ENCODE measurements at regions not wholly inside any gene's neighbourhood (a gene's known extent, or its start where the extent isn't known, plus 50 kb on each side); places are given as distances from the start of the nearest gene placed in this dataset.

DNA sequence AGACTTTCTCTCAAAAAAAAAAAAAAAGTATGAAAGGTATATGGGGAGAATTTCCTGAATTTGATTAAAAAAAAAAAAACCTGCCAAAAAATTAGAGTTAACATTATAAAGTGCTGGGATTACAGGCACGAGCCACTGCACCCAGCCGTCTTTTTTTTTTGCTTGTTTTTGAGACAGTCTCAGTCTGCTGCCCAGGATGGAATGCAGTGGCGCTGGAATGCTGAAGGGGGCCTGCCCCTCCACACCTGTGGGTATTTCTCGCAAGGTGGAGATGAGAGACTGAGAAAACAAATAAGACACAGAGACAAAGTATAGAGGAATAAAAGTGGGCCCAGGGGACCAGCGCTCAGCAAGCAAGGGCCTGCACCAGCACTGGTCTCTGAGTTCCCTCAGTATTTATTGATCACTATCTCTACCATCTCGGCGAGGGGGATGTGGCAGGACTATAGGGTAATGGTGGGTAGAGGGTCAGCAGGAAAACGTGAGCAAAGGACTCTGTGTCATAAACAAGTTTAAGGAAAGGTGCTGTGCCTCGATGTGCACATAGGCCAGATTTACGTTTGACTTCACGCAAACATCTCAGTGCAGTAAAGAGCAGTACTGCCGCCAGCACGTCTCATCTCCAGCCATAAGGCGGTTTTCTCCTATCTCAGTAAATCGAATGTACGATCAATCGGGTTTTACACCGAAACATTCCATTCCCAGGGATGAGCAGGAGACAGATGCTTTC is 117.2 kb downstream of the GOSR1 start:
- Histone ChIP-seq H3K9ac (ENCODE audit: low read length) (no peak overlapping the region), H3K4me2 (ENCODE audit: low read length) (no peak overlapping the region), H3K79me2 (ENCODE audit: insufficient read depth, low read length) (no peaks in the 10 kb centered on the region), H3K27ac (ENCODE audit: low read depth, low read length) (no peak overlapping the region), H3K4me3 (replicated peaks in 1 of 2; ENCODE audit: low read depth in 1 of 2, low read length in 2 of 2) (no peak overlapping the region), H4K20me1 (ENCODE audit: insufficient read depth) (no peaks in the 10 kb centered on the region), H3K9me3 (ENCODE audit: control insufficient read depth in 1 of 2, insufficient read depth in 1 of 2, low read depth in 1 of 2, low read length in 2 of 2) (no peaks in the 10 kb centered on the region), H3K27me3 (ENCODE audit: insufficient read depth, low read length) (no peaks in the 10 kb centered on the region), H3K36me3 (ENCODE audit: control insufficient read depth in 1 of 2, insufficient read depth in 2 of 2, low read length in 2 of 2) (no peaks in the 10 kb centered on the region), H2AFZ (ENCODE audit: low read depth, low read length, poor library complexity, severe bottlenecking) (no peak overlapping the region), H3K9me2 (ENCODE audit: insufficient read depth) (no peaks in the 10 kb centered on the region), H3K4me1 (ENCODE audit: control insufficient read depth in 1 of 2, insufficient read depth in 2 of 2, low read length in 2 of 2) (peaks cover 6% of the 10 kb centered on the region in 2 experiments)
- BruUV-seq (replicated peaks), result no TSS peak
- TF ChIP-seq POLR2AphosphoS5 (IDR thresholded peaks at IDR 0.05; ENCODE audit: low read depth, low read length) (no peak), POLR2A (IDR thresholded peaks at IDR 0.05; ENCODE audit: borderline replicate concordance, extremely low read depth, insufficient read depth, insufficient read length) (no peak)
- CTCF ChIA-PET, result no interaction called here
- POLR2A ChIA-PET, result no interaction called here
- DNase-seq (ENCODE audit: low read depth, low spot score), result no peak
- ATAC-seq, result no peak
- intact Hi-C loops (cut with micrococcal nuclease), result no loop called here
- RAD21 ChIA-PET (ENCODE audit: low non-redundant PET in 1 of 2, low total read pairs in 2 of 2, uncharacterized antibody in 2 of 2, unreplicated experiment in 2 of 2), result no interaction called here

DNA sequence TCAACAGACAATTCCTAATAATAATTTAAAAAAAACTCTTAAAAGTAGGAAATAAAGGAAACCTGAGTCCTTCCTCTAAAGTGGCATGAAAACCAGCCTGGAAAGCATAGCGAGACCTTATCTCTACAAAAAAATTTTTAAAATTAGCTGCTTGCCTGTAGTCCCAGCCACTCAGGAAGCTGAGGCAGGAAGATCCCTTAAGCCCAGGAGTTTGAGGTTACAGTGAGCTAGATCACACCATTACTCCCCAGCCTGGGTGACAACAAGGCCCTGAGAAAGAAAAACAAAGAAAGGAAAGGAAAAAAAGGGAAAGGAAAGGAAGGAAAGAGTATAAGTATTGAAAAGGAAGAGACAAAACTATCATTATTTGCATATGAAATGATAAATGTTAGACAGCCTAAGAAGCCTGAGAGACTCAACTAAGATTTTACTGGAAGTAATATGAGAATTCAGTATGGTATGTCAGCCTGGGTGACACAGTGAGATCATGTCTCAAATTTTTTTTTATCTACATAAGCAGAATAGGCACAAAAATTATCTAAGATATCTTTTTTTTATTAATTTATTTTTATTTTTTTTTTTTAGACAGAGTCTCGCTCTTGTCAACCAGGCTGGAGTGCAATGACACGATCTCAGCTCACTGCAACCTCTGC is 113.0 kb downstream of the GOSR1 start:
- no peak overlapping the region for H3K27ac ChIP-seq (ENCODE audit: low read depth, low read length)
- H3K4me2 ChIP-seq (ENCODE audit: low read length), result no peak overlapping the region
- H3K4me1 ChIP-seq (ENCODE audit: control insufficient read depth in 1 of 2, insufficient read depth in 2 of 2, low read length in 2 of 2), result peaks cover 0 to 8% of the 10 kb centered on the region in 2 experiments; a peak in 2 of 4 replicates
- RAD21 ChIA-PET (ENCODE audit: low non-redundant PET in 1 of 2, low total read pairs in 2 of 2, uncharacterized antibody in 2 of 2, unreplicated experiment in 2 of 2), result no interaction called here
- no peaks in the 10 kb centered on the region for H3K27me3 ChIP-seq (ENCODE audit: insufficient read depth, low read length)
- no peak overlapping the region for H3K4me3 ChIP-seq (replicated peaks in 1 of 2; ENCODE audit: low read depth in 1 of 2, low read length in 2 of 2)
- no peaks in the 10 kb centered on the region for H3K79me2 ChIP-seq (ENCODE audit: insufficient read depth, low read length)
- no peaks in the 10 kb centered on the region for H4K20me1 ChIP-seq (ENCODE audit: insufficient read depth)
- no peaks in the 10 kb centered on the region for H3K9me2 ChIP-seq (ENCODE audit: insufficient read depth)
- BruUV-seq (replicated peaks), result no TSS peak
- no peak for ATAC-seq
- no peak for DNase-seq (ENCODE audit: low read depth, low spot score)
- no peak overlapping the region for H2AFZ ChIP-seq (ENCODE audit: low read depth, low read length, poor library complexity, severe bottlenecking)
- no peaks in the 10 kb centered on the region for H3K9me3 ChIP-seq (ENCODE audit: control insufficient read depth in 1 of 2, insufficient read depth in 1 of 2, low read depth in 1 of 2, low read length in 2 of 2)
- no peaks in the 10 kb centered on the region for H3K36me3 ChIP-seq (ENCODE audit: control insufficient read depth in 1 of 2, insufficient read depth in 2 of 2, low read length in 2 of 2)
- no peak overlapping the region for H3K9ac ChIP-seq (ENCODE audit: low read length)
- POLR2A ChIA-PET, result no interaction called here
- CTCF ChIA-PET, result no interaction called here
- intact Hi-C loops (cut with micrococcal nuclease), result no loop called here
- TF ChIP-seq SP1 (IDR thresholded peaks at IDR 0.05; ENCODE audit: low read depth) (no peak), TCF7L2 (IDR thresholded peaks at IDR 0.05; ENCODE audit: borderline replicate concordance, extremely low read depth, insufficient read depth, insufficient read length) (no peak), JUND (IDR thresholded peaks at IDR 0.05) (no peak), EGR1 (IDR thresholded peaks at IDR 0.05; ENCODE audit: low read depth) (no peak), POLR2AphosphoS5 (IDR thresholded peaks at IDR 0.05; ENCODE audit: low read depth, low read length) (no peak), SIN3A (IDR thresholded peaks at IDR 0.05; ENCODE audit: low read depth) (no peak), CEBPB (IDR thresholded peaks at IDR 0.05; ENCODE audit: low read depth) (no peak), ELF1 (IDR thresholded peaks at IDR 0.05; ENCODE audit: borderline replicate concordance, low read depth) (no peak), CBX3 (IDR thresholded peaks at IDR 0.05; ENCODE audit: low read depth) (no peak), RAD21 (IDR thresholded peaks at IDR 0.05; ENCODE audit: low read depth) (no peak)
- TF ChIP-seq, protein P1, sequence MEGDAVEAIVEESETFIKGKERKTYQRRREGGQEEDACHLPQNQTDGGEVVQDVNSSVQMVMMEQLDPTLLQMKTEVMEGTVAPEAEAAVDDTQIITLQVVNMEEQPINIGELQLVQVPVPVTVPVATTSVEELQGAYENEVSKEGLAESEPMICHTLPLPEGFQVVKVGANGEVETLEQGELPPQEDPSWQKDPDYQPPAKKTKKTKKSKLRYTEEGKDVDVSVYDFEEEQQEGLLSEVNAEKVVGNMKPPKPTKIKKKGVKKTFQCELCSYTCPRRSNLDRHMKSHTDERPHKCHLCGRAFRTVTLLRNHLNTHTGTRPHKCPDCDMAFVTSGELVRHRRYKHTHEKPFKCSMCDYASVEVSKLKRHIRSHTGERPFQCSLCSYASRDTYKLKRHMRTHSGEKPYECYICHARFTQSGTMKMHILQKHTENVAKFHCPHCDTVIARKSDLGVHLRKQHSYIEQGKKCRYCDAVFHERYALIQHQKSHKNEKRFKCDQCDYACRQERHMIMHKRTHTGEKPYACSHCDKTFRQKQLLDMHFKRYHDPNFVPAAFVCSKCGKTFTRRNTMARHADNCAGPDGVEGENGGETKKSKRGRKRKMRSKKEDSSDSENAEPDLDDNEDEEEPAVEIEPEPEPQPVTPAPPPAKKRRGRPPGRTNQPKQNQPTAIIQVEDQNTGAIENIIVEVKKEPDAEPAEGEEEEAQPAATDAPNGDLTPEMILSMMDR (IDR thresholded peaks at IDR 0.05 in 2 of 3, conservative IDR thresholded peaks at IDR 0.05 in 1 of 3; ENCODE audit: borderline replicate concordance in 1 of 3, insufficient read depth in 1 of 3, low read depth in 2 of 3, low read length in 2 of 3), result no peak
- TF ChIP-seq, protein P2, sequence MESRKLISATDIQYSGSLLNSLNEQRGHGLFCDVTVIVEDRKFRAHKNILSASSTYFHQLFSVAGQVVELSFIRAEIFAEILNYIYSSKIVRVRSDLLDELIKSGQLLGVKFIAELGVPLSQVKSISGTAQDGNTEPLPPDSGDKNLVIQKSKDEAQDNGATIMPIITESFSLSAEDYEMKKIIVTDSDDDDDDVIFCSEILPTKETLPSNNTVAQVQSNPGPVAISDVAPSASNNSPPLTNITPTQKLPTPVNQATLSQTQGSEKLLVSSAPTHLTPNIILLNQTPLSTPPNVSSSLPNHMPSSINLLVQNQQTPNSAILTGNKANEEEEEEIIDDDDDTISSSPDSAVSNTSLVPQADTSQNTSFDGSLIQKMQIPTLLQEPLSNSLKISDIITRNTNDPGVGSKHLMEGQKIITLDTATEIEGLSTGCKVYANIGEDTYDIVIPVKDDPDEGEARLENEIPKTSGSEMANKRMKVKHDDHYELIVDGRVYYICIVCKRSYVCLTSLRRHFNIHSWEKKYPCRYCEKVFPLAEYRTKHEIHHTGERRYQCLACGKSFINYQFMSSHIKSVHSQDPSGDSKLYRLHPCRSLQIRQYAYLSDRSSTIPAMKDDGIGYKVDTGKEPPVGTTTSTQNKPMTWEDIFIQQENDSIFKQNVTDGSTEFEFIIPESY (IDR thresholded peaks at IDR 0.05; ENCODE audit: extremely low read depth, insufficient replicate concordance, low read length), result no peak

All from HCT116 (cell line).